HG03139 (cell line): ENCODE measurements at regions not wholly inside any gene's neighbourhood (a gene's known extent, or its start where the extent isn't known, plus 50 kb on each side); places are given as distances from the start of the nearest gene placed in this dataset.
"Not testable (repeated sequence)": the region's sequence is repeated elsewhere in the genome, so short reads cannot be mapped to it uniquely, and the experiment has no call there.

Source experiments
- ATAC-seq: cut with Tn5 transposase; IDR thresholded peaks from one replicate; pipeline ENCODE4 v1.9.1; 2021; ENCODE audit not compliant: unreplicated experiment

GRCh38 chr16:60712144-60712543, 1324.1 kb downstream of the CDH8 start:
- ATAC-seq: no peak

- ATAC-seq: no peak
Observed at GRCh38 chr16:60704726-60705125, 1331.5 kb downstream of the CDH8 start.

- ATAC-seq: no peak
Observed at GRCh38 chr16:60703096-60703495, 1333.1 kb downstream of the CDH8 start.

GRCh38 chr16:60686824-60687223, 1349.4 kb downstream of the CDH8 start:
- no peak for ATAC-seq

GRCh38 chr16:60684002-60684401, 1352.2 kb downstream of the CDH8 start:
- no peak for ATAC-seq

- ATAC-seq: no peak
Observed at GRCh38 chr16:60682219-60682618, 1354.0 kb downstream of the CDH8 start.

GRCh38 chr16:60681043-60681442, 1355.2 kb downstream of the CDH8 start:
- no peak for ATAC-seq

- no peak for ATAC-seq
Observed at GRCh38 chr16:60675022-60675421, 1361.2 kb downstream of the CDH8 start.

GRCh38 chr16:60674241-60674640, 1362.0 kb downstream of the CDH8 start:
- no peak for ATAC-seq

GRCh38 chr16:60655514-60656153, 1380.6 kb downstream of the CDH8 start:
- ATAC-seq: no peak

GRCh38 chr16:60651346-60651745, 1384.9 kb downstream of the CDH8 start:
- no peak for ATAC-seq

GRCh38 chr16:60648290-60648689, 1387.9 kb downstream of the CDH8 start:
- no peak for ATAC-seq

GRCh38 chr16:60647388-60647787, 1388.8 kb downstream of the CDH8 start:
- not testable (repeated sequence) for ATAC-seq

- no peak for ATAC-seq
Observed at GRCh38 chr16:60646631-60647030, 1389.6 kb downstream of the CDH8 start.

GRCh38 chr16:60645541-60645940, 1390.7 kb downstream of the CDH8 start:
- ATAC-seq: no peak

- ATAC-seq: no peak
Observed at GRCh38 chr16:60642956-60643355, 1393.3 kb downstream of the CDH8 start.

- ATAC-seq: no peak
Observed at GRCh38 chr16:60641067-60641665, 1395.1 kb downstream of the CDH8 start.

- no peak for ATAC-seq
Observed at GRCh38 chr16:60640038-60640437, 1396.2 kb downstream of the CDH8 start.

GRCh38 chr16:60636636-60637035, 1399.6 kb downstream of the CDH8 start:
- not testable (repeated sequence) for ATAC-seq

- ATAC-seq: no peak
Observed at GRCh38 chr16:60636117-60636516, 1400.1 kb downstream of the CDH8 start.

- ATAC-seq: no peak
Observed at GRCh38 chr16:60635548-60635947, 1400.7 kb downstream of the CDH8 start.

GRCh38 chr16:60611844-60612243, 1424.4 kb downstream of the CDH8 start:
- ATAC-seq: no peak

GRCh38 chr16:60608971-60609370, 1427.3 kb downstream of the CDH8 start:
- no peak for ATAC-seq
